ENCODE measurements at regions not wholly inside any gene's neighbourhood (a gene's known extent, or its start where the extent isn't known, plus 50 kb on each side); places are given as distances from the start of the nearest gene placed in this dataset.

- ChIA-PET CTCF (interaction anchor here (1.1 to 1.5 kb wide), 2 partner anchors 9 to 23 kb away, joined by 3 read pairs; no protein-coding TSS in a partner anchor), POLR2A (no interaction called here)
- no peaks in the 10 kb centered on the region for H3K9me3 ChIP-seq (ENCODE audit: control extremely low read depth in 1 of 5, control insufficient read depth in 4 of 5, insufficient read depth in 2 of 5, low read depth in 1 of 5, low read length in 4 of 5)
- no peak overlapping the region for H3K4me3 ChIP-seq (ENCODE audit: control insufficient read depth in 1 of 7, extremely low read depth in 1 of 7, insufficient read depth in 4 of 7, low read depth in 2 of 7, low read length in 6 of 7)
- no peaks in the 10 kb centered on the region for H3K4me1 ChIP-seq (ENCODE audit: control extremely low read depth in 1 of 4, control insufficient read depth in 4 of 4, insufficient read depth in 4 of 4, low read length in 3 of 4)
- H3K27me3 ChIP-seq (replicated peaks in 2 of 5; ENCODE audit: control insufficient read depth in 4 of 5, insufficient read depth in 5 of 5, low read length in 4 of 5): no peaks in the 10 kb centered on the region
- no peak for DNase-seq
- H3K36me3 ChIP-seq (ENCODE audit: control insufficient read depth in 4 of 4, insufficient read depth in 4 of 4, low read length in 3 of 4): no peaks in the 10 kb centered on the region
- no peak overlapping the region for H3K27ac ChIP-seq (ENCODE audit: insufficient read depth in 1 of 2, low read depth in 1 of 2, low read length in 2 of 2, poor library complexity in 1 of 2, severe bottlenecking in 2 of 2)
Observed at GRCh38 chr6:48744948-48745347, 634.0 kb upstream of the PTCHD4 start.

- Histone ChIP-seq H3K4me1 (ENCODE audit: control extremely low read depth in 1 of 4, control insufficient read depth in 4 of 4, insufficient read depth in 4 of 4, low read length in 3 of 4) (no peaks in the 10 kb centered on the region), H3K27ac (ENCODE audit: insufficient read depth in 1 of 2, low read depth in 1 of 2, low read length in 2 of 2, poor library complexity in 1 of 2, severe bottlenecking in 2 of 2) (no peak overlapping the region), H3K9me3 (ENCODE audit: control extremely low read depth in 1 of 5, control insufficient read depth in 4 of 5, insufficient read depth in 2 of 5, low read depth in 1 of 5, low read length in 4 of 5) (no peaks in the 10 kb centered on the region), H3K27me3 (replicated peaks in 2 of 5; ENCODE audit: control insufficient read depth in 4 of 5, insufficient read depth in 5 of 5, low read length in 4 of 5) (no peaks in the 10 kb centered on the region), H3K36me3 (ENCODE audit: control insufficient read depth in 4 of 4, insufficient read depth in 4 of 4, low read length in 3 of 4) (no peaks in the 10 kb centered on the region), H3K4me3 (ENCODE audit: control insufficient read depth in 1 of 7, extremely low read depth in 1 of 7, insufficient read depth in 4 of 7, low read depth in 2 of 7, low read length in 6 of 7) (no peak overlapping the region)
- ChIA-PET CTCF (no interaction called here), POLR2A (no interaction called here)
- 78% methylated on average over 1 of the region's 3 CpGs for WGBS (ENCODE audit: insufficient coverage)
- DNase-seq: no peak
Observed at GRCh38 chr6:48743738-48744137, 632.7 kb upstream of the PTCHD4 start.

GRCh38 chr6:48736501-48737206 is 625.7 kb upstream of the PTCHD4 start:
- Histone ChIP-seq H3K9me3 (ENCODE audit: control extremely low read depth in 1 of 5, control insufficient read depth in 4 of 5, insufficient read depth in 2 of 5, low read depth in 1 of 5, low read length in 4 of 5) (no peaks in the 10 kb centered on the region), H3K27me3 (replicated peaks in 2 of 5; ENCODE audit: control insufficient read depth in 4 of 5, insufficient read depth in 5 of 5, low read length in 4 of 5) (no peaks in the 10 kb centered on the region), H3K4me3 (ENCODE audit: control insufficient read depth in 1 of 7, extremely low read depth in 1 of 7, insufficient read depth in 4 of 7, low read depth in 2 of 7, low read length in 6 of 7) (no peak overlapping the region), H3K4me1 (ENCODE audit: control extremely low read depth in 1 of 4, control insufficient read depth in 4 of 4, insufficient read depth in 4 of 4, low read length in 3 of 4) (no peaks in the 10 kb centered on the region), H3K36me3 (ENCODE audit: control insufficient read depth in 4 of 4, insufficient read depth in 4 of 4, low read length in 3 of 4) (no peaks in the 10 kb centered on the region), H3K27ac (ENCODE audit: insufficient read depth in 1 of 2, low read depth in 1 of 2, low read length in 2 of 2, poor library complexity in 1 of 2, severe bottlenecking in 2 of 2) (no peak overlapping the region)
- POLR2A ChIA-PET: no interaction called here
- CTCF ChIA-PET: interaction anchor here (1.1 kb wide), 1 partner anchor 9 kb away, joined by 3 read pairs; no protein-coding TSS in a partner anchor
- 100% methylated on average over 1 of the region's 2 CpGs for WGBS (ENCODE audit: insufficient coverage)
- DNase-seq: no peak

- ChIA-PET POLR2A (no interaction called here), CTCF (interaction anchor here (1.1 kb wide), 1 partner anchor 10 kb away, joined by 3 read pairs; no protein-coding TSS in a partner anchor)
- no peaks in the 10 kb centered on the region for H3K36me3 ChIP-seq (ENCODE audit: control insufficient read depth in 4 of 4, insufficient read depth in 4 of 4, low read length in 3 of 4)
- no CpG with 5 or more reads among the region's 1 CpG for WGBS (ENCODE audit: insufficient coverage)
- DNase-seq: no peak
- H3K27me3 ChIP-seq (replicated peaks in 2 of 5; ENCODE audit: control insufficient read depth in 4 of 5, insufficient read depth in 5 of 5, low read length in 4 of 5): no peaks in the 10 kb centered on the region
- H3K9me3 ChIP-seq (ENCODE audit: control extremely low read depth in 1 of 5, control insufficient read depth in 4 of 5, insufficient read depth in 2 of 5, low read depth in 1 of 5, low read length in 4 of 5): no peaks in the 10 kb centered on the region
- H3K4me1 ChIP-seq (ENCODE audit: control extremely low read depth in 1 of 4, control insufficient read depth in 4 of 4, insufficient read depth in 4 of 4, low read length in 3 of 4): no peaks in the 10 kb centered on the region
- H3K27ac ChIP-seq (ENCODE audit: insufficient read depth in 1 of 2, low read depth in 1 of 2, low read length in 2 of 2, poor library complexity in 1 of 2, severe bottlenecking in 2 of 2): no peak overlapping the region
- no peak overlapping the region for H3K4me3 ChIP-seq (ENCODE audit: control insufficient read depth in 1 of 7, extremely low read depth in 1 of 7, insufficient read depth in 4 of 7, low read depth in 2 of 7, low read length in 6 of 7)
Observed at GRCh38 chr6:48735846-48736245, 624.8 kb upstream of the PTCHD4 start.

GRCh38 chr6:48733581-48733980 is 622.6 kb upstream of the PTCHD4 start:
- Histone ChIP-seq H3K27ac (ENCODE audit: insufficient read depth in 1 of 2, low read depth in 1 of 2, low read length in 2 of 2, poor library complexity in 1 of 2, severe bottlenecking in 2 of 2) (no peak overlapping the region), H3K4me3 (ENCODE audit: control insufficient read depth in 1 of 7, extremely low read depth in 1 of 7, insufficient read depth in 4 of 7, low read depth in 2 of 7, low read length in 6 of 7) (no peak overlapping the region), H3K9me3 (ENCODE audit: control extremely low read depth in 1 of 5, control insufficient read depth in 4 of 5, insufficient read depth in 2 of 5, low read depth in 1 of 5, low read length in 4 of 5) (no peaks in the 10 kb centered on the region), H3K4me1 (ENCODE audit: control extremely low read depth in 1 of 4, control insufficient read depth in 4 of 4, insufficient read depth in 4 of 4, low read length in 3 of 4) (no peaks in the 10 kb centered on the region), H3K27me3 (replicated peaks in 2 of 5; ENCODE audit: control insufficient read depth in 4 of 5, insufficient read depth in 5 of 5, low read length in 4 of 5) (no peaks in the 10 kb centered on the region), H3K36me3 (ENCODE audit: control insufficient read depth in 4 of 4, insufficient read depth in 4 of 4, low read length in 3 of 4) (no peaks in the 10 kb centered on the region)
- ChIA-PET CTCF (no interaction called here), POLR2A (interaction anchor here (0.6 kb wide), 1 partner anchor 14 kb away, joined by 3 read pairs; no protein-coding TSS in a partner anchor)
- no CpG with 5 or more reads among the region's 1 CpG for WGBS (ENCODE audit: insufficient coverage)
- no peak for DNase-seq

GRCh38 chr6:48714699-48715098 is 603.7 kb upstream of the PTCHD4 start:
- ChIA-PET POLR2A (no interaction called here), CTCF (no interaction called here)
- Histone ChIP-seq H3K27ac (ENCODE audit: insufficient read depth in 1 of 2, low read depth in 1 of 2, low read length in 2 of 2, poor library complexity in 1 of 2, severe bottlenecking in 2 of 2) (no peak overlapping the region), H3K9me3 (ENCODE audit: control extremely low read depth in 1 of 5, control insufficient read depth in 4 of 5, insufficient read depth in 2 of 5, low read depth in 1 of 5, low read length in 4 of 5) (peaks cover 0 to 4% (median 1%) of the 10 kb centered on the region in 5 experiments), H3K4me1 (ENCODE audit: control extremely low read depth in 1 of 4, control insufficient read depth in 4 of 4, insufficient read depth in 4 of 4, low read length in 3 of 4) (no peaks in the 10 kb centered on the region), H3K36me3 (ENCODE audit: control insufficient read depth in 4 of 4, insufficient read depth in 4 of 4, low read length in 3 of 4) (no peaks in the 10 kb centered on the region), H3K4me3 (ENCODE audit: control insufficient read depth in 1 of 7, extremely low read depth in 1 of 7, insufficient read depth in 4 of 7, low read depth in 2 of 7, low read length in 6 of 7) (no peak overlapping the region), H3K27me3 (replicated peaks in 2 of 5; ENCODE audit: control insufficient read depth in 4 of 5, insufficient read depth in 5 of 5, low read length in 4 of 5) (no peaks in the 10 kb centered on the region)
- 73% methylated on average over 2 of the region's 2 CpGs for WGBS (ENCODE audit: insufficient coverage)
- no peak for DNase-seq

- Histone ChIP-seq H3K4me1 (ENCODE audit: control extremely low read depth in 1 of 4, control insufficient read depth in 4 of 4, insufficient read depth in 4 of 4, low read length in 3 of 4) (no peaks in the 10 kb centered on the region), H3K4me3 (ENCODE audit: control insufficient read depth in 1 of 7, extremely low read depth in 1 of 7, insufficient read depth in 4 of 7, low read depth in 2 of 7, low read length in 6 of 7) (no peak overlapping the region), H3K36me3 (ENCODE audit: control insufficient read depth in 4 of 4, insufficient read depth in 4 of 4, low read length in 3 of 4) (no peaks in the 10 kb centered on the region), H3K27me3 (replicated peaks in 2 of 5; ENCODE audit: control insufficient read depth in 4 of 5, insufficient read depth in 5 of 5, low read length in 4 of 5) (no peaks in the 10 kb centered on the region), H3K27ac (ENCODE audit: insufficient read depth in 1 of 2, low read depth in 1 of 2, low read length in 2 of 2, poor library complexity in 1 of 2, severe bottlenecking in 2 of 2) (no peak overlapping the region), H3K9me3 (ENCODE audit: control extremely low read depth in 1 of 5, control insufficient read depth in 4 of 5, insufficient read depth in 2 of 5, low read depth in 1 of 5, low read length in 4 of 5) (peaks cover 0 to 1% (median 0%) of the 10 kb centered on the region in 5 experiments)
- WGBS (ENCODE audit: insufficient coverage): 83% methylated on average over 1 of the region's 2 CpGs
- ChIA-PET CTCF (no interaction called here), POLR2A (no interaction called here)
- DNase-seq: no peak
Observed at GRCh38 chr6:48714250-48714649, 603.3 kb upstream of the PTCHD4 start.
